GM12878 (cell line): ENCODE measurements at regions not wholly inside any gene's neighbourhood (a gene's known extent, or its start where the extent isn't known, plus 50 kb on each side); places are given as distances from the start of the nearest gene placed in this dataset.

Source experiments
- ATAC-seq: fragments of 200-7000 bp; cut with Tn5 transposase; 3 replicates; pipeline ENCODE4 v1.9.1; 2020; ENCODE audit warnings: mild to moderate bottlenecking, moderate library complexity
- BruUV-seq: library from RNA; stranded (reverse); fragments of 400-500 nt; replicated peaks from 2 replicates; lab custom pipeline; 2021; lab: Mats Ljungman, UMichigan
- CTCF ChIA-PET: fragments of 300-600 bp; sonication (Branson Sonifier 250); formaldehyde crosslinking; extraction: SDS; loops from one replicate; lab custom pipeline; 2021; ENCODE audit warnings: inconsistent platforms; lab: Yijun Ruan, JAX
- POLR2A ChIA-PET: fragments of 350-600 bp; formaldehyde crosslinking; extraction: SDS; loops from one replicate; lab custom pipeline; 2021; ENCODE audit warnings: inconsistent platforms; lab: Charles Lee
- RAD21 ChIA-PET: fragments of 300-600 bp; sonication (Branson Sonifier 250); formaldehyde crosslinking; loops from one replicate; lab custom pipeline; 2023; ENCODE audit warnings: antibody characterized with exemption; ENCODE audit not compliant: unreplicated experiment; lab: Charles Lee
- SMC1A ChIA-PET: fragments of 300-600 bp; sonication (Branson Sonifier 250); formaldehyde crosslinking; loops from one replicate; lab custom pipeline; 2023; ENCODE audit not compliant: unreplicated experiment, uncharacterized antibody; lab: Charles Lee
- DNase-seq: peaks from one replicate; pipeline ENCODE4 v3.0.0-alpha.2; 2011; ENCODE audit warnings: low read depth, low spot score
- FAIRE-seq: peaks from 3 replicates; lab custom pipeline; 2011; peaks lifted over from hg19 to GRCh38; lab: Jason Lieb, UNC
- H2AFZ ChIP-seq: 2 replicates; pipeline ENCODE4 v1.6.0; 2011; ENCODE audit warnings: low read depth, low read length, control low read depth; ENCODE audit not compliant: control insufficient read depth
- H3K27ac ChIP-seq: 2 replicates; pipeline ENCODE4 v1.5.1; 2011; ENCODE audit warnings: control low read depth; ENCODE audit not compliant: control insufficient read depth, insufficient read depth
- H3K27me3 ChIP-seq, 2 experiments: replicated peaks in 1 of 2; 2 replicates each; pipeline versions ENCODE4 v1.6.0 to v1.6.1; 2011; ENCODE audit warnings: low read length in 1 of 2; ENCODE audit not compliant: control insufficient read depth in 2 of 2, insufficient read depth in 2 of 2
- H3K36me3 ChIP-seq, 2 experiments: 2 replicates each; pipeline ENCODE4 v1.5.1; 2011; ENCODE audit warnings: low read length in 1 of 2; ENCODE audit not compliant: control insufficient read depth in 2 of 2, insufficient read depth in 2 of 2
- H3K4me1 ChIP-seq: 2 replicates; pipeline ENCODE4 v1.6.1; 2011; ENCODE audit warnings: mild to moderate bottlenecking, low read length, moderate library complexity, mixed read lengths; ENCODE audit not compliant: control insufficient read depth, insufficient read depth
- H3K4me2 ChIP-seq: 2 replicates; pipeline ENCODE4 v1.6.0; 2011; ENCODE audit warnings: control low read depth; ENCODE audit not compliant: control insufficient read depth, insufficient read depth
- H3K4me3 ChIP-seq: fragments of 200-600 bp; sonication (generic); 2 replicates; pipeline ENCODE4 v1.5.1; 2016
- H3K79me2 ChIP-seq: 2 replicates; pipeline ENCODE4 v1.6.0; 2011; ENCODE audit warnings: low read length; ENCODE audit not compliant: control insufficient read depth, insufficient read depth
- H3K9ac ChIP-seq: 2 replicates; pipeline ENCODE4 v1.8.0; 2011; ENCODE audit warnings: low read length, control low read depth, mixed read lengths; ENCODE audit not compliant: control insufficient read depth, insufficient read depth
- H3K9me3 ChIP-seq: replicated peaks from 3 replicates; pipeline ENCODE4 v1.5.1; 2011; ENCODE audit warnings: mild to moderate bottlenecking, low read length; ENCODE audit not compliant: control insufficient read depth, insufficient read depth
- H4K20me1 ChIP-seq: 2 replicates; pipeline ENCODE4 v1.6.0; 2011; ENCODE audit not compliant: control insufficient read depth, insufficient read depth
- HDAC6 ChIP-seq: fragments of 200-600 bp; sonication (generic); IDR thresholded peaks from one replicate; pipeline ENCODE4 v1.8.0; 2017; ENCODE audit warnings: antibody characterized with exemption; ENCODE audit not compliant: unreplicated experiment
- WGBS: methylation state at CpG from one replicate; pipeline ENCODE4 v1.1.6; 2016; ENCODE audit warnings: low lambda C conversion rate; ENCODE audit not compliant: insufficient replicate concordance, insufficient coverage; ENCODE audit errors: missing lambda C conversion rate; 5-methylcytosine and 5-hydroxymethylcytosine counted together
- in situ Hi-C: fragments of 300-500 bp; cut with MboI; formaldehyde crosslinking; loops from 9 replicates; pipeline ENCODE4 v1.14.3; 2018; ENCODE audit warnings: mixed read lengths
- intact Hi-C: fragments of 100-400 bp; cut with micrococcal nuclease; formaldehyde crosslinking; loops from one replicate; pipeline ENCODE4 v1.14.2; 2022; ENCODE audit not compliant: unreplicated experiment
- TF ChIP-seq, protein P1 (sequence below): IDR thresholded peaks from 2 replicates; pipeline ENCODE4 v1.6.1; 2011; ENCODE audit warnings: mild to moderate bottlenecking, low read depth, low read length, moderate library complexity; ENCODE audit not compliant: insufficient replicate concordance

DNA sequence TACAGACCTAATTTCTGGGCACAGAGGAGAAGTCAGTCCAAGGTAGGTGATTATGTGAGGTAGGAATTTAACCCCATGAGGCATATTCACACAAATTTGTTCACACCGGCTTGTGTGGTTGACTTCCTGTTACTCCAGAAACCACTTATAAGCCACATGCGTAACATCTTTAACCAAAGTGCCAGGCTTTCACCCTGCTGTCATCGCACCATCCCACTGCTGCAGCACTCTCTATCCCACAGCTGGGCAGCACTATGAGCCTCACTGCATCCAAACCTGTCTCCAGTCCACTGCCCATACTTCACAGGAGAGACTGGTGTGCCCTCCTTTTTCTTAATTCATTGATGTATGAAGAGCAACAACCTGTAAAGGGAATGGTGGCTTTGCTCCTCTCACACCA lies 128.2 kb upstream of the ARGLU1 start:
- BruUV-seq = no TSS peak
- H3K27ac ChIP-seq = no peak overlapping the region
- H3K4me3 ChIP-seq = no peak overlapping the region
- ChIA-PET CTCF (no interaction called here), RAD21 (no interaction called here), POLR2A (no interaction called here), SMC1A (no interaction called here)
- H3K27me3 ChIP-seq = no peaks in the 10 kb centered on the region
- no peaks in the 10 kb centered on the region for H3K9me3 ChIP-seq
- H3K4me2 ChIP-seq = no peak overlapping the region
- ATAC-seq = no peak
- 47% methylated on average over 3 of the region's 3 CpGs for WGBS
- intact Hi-C loops = no loop called here
- no peaks in the 10 kb centered on the region for H4K20me1 ChIP-seq
- H3K79me2 ChIP-seq = no peaks in the 10 kb centered on the region
- no peaks in the 10 kb centered on the region for H3K4me1 ChIP-seq
- TF ChIP-seq HDAC6 = no peak
- H3K9ac ChIP-seq = no peak overlapping the region
- FAIRE-seq = no peak
- in situ Hi-C loops = no loop called here
- no peak for DNase-seq
- no peak overlapping the region for H2AFZ ChIP-seq
- H3K36me3 ChIP-seq = no peaks in the 10 kb centered on the region

DNA sequence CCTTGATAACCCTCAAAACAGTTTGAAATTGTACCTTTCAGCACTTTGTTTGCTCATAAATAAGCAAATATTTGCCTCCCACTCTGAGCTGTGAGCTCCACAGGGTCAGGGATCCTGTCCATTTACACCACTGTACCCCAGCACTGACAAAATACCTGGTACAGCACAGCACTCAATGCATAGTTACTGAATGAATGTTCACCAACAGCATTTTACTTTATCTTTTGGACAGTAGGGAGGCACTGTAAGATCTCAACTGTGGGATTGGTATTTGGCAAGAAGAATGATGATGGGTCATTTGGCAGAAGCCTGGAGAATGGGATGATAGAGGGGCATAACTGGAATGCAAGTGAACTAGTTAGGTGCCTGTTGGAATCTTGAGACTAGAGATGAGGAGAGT lies 127.2 kb upstream of the ARGLU1 start:
- Histone ChIP-seq H2AFZ (no peak overlapping the region), H3K27ac (no peak overlapping the region), H3K4me1 (no peaks in the 10 kb centered on the region), H3K9me3 (no peaks in the 10 kb centered on the region), H4K20me1 (no peaks in the 10 kb centered on the region), H3K4me3 (no peak overlapping the region), H3K27me3 (no peaks in the 10 kb centered on the region), H3K79me2 (no peaks in the 10 kb centered on the region), H3K9ac (no peak overlapping the region), H3K36me3 (no peaks in the 10 kb centered on the region), H3K4me2 (no peak overlapping the region)
- no peak for ATAC-seq
- intact Hi-C loops = no loop called here
- in situ Hi-C loops = no loop called here
- no peak for DNase-seq
- BruUV-seq = no TSS peak
- RAD21 ChIA-PET = no interaction called here
- SMC1A ChIA-PET = no interaction called here
- POLR2A ChIA-PET = no interaction called here
- CTCF ChIA-PET = no interaction called here
- TF ChIP-seq, protein P1, sequence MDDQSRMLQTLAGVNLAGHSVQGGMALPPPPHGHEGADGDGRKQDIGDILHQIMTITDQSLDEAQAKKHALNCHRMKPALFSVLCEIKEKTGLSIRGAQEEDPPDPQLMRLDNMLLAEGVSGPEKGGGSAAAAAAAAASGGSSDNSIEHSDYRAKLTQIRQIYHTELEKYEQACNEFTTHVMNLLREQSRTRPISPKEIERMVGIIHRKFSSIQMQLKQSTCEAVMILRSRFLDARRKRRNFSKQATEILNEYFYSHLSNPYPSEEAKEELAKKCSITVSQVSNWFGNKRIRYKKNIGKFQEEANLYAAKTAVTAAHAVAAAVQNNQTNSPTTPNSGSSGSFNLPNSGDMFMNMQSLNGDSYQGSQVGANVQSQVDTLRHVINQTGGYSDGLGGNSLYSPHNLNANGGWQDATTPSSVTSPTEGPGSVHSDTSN = no peak
- FAIRE-seq = no peak
